ENCODE measurements at regions not wholly inside any gene's neighbourhood (a gene's known extent, or its start where the extent isn't known, plus 50 kb on each side); places are given as distances from the start of the nearest gene placed in this dataset.
"Not testable (repeated sequence)": the region's sequence is repeated elsewhere in the genome, so short reads cannot be mapped to it uniquely, and the experiment has no call there.

DNA sequence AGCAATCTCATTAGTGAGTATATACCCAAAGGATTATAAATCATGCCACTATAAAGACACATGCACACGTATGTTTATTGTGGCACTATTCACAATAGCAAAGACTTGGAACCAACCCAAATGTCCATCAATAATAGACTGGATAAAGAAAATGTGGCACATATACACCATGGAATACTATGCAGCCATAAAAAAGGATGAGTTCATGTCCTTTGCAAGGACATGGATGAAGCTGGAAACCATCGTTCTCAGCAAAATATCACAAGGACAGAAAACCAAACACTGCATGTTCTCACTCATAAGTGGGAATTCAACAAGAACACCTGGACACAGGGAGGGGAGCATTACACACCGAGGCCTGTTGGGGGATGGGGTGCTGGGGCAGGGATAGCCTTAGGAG is 252.9 kb upstream of the MSX2 start:
- TF ChIP-seq POLR2A (IDR thresholded peaks at IDR 0.05): not testable (repeated sequence)
- TF ChIP-seq, protein P1, sequence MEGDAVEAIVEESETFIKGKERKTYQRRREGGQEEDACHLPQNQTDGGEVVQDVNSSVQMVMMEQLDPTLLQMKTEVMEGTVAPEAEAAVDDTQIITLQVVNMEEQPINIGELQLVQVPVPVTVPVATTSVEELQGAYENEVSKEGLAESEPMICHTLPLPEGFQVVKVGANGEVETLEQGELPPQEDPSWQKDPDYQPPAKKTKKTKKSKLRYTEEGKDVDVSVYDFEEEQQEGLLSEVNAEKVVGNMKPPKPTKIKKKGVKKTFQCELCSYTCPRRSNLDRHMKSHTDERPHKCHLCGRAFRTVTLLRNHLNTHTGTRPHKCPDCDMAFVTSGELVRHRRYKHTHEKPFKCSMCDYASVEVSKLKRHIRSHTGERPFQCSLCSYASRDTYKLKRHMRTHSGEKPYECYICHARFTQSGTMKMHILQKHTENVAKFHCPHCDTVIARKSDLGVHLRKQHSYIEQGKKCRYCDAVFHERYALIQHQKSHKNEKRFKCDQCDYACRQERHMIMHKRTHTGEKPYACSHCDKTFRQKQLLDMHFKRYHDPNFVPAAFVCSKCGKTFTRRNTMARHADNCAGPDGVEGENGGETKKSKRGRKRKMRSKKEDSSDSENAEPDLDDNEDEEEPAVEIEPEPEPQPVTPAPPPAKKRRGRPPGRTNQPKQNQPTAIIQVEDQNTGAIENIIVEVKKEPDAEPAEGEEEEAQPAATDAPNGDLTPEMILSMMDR (IDR thresholded peaks at IDR 0.05 in 4 of 5, conservative IDR thresholded peaks at IDR 0.05 in 1 of 5): not testable (repeated sequence)

Measured in gastrocnemius medialis (tissue), 4 donors.